Neural cell (in vitro differentiated cells): ENCODE measurements at regions not wholly inside any gene's neighbourhood (a gene's known extent, or its start where the extent isn't known, plus 50 kb on each side); places are given as distances from the start of the nearest gene placed in this dataset.

Source experiments
- CTCF ChIP-seq: fragments of 450-650 bp; IDR thresholded peaks from 2 replicates; pipeline ENCODE4 v1.5.1; 2014; ENCODE audit warnings: antibody characterized with exemption, mild to moderate bottlenecking, moderate library complexity; ENCODE audit not compliant: poor library complexity, severe bottlenecking
- TAF1 ChIP-seq: IDR thresholded peaks from 2 replicates; pipeline ENCODE4 v1.6.1; 2012; ENCODE audit warnings: low read depth

DNA sequence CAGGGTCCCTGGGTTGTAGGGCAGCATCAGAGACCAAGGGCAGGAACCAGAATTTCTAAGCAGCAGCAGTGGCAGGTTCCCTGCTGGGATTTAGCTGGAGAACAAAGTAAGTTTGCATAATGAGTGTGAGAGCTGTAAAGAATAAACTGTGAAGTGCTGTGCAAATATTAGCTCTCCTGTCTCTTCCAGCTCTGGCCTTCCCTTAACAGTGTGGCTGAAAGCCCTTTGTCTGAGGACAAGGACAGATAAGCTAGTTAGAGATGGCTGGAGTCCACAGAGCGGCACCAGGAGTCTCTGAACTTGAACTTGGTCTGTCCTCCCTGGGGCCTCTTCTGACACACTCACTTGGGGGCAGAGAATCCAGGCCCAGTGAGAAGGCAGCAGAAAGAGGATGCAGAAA, 98.2 kb upstream of the WSCD1 start:
- TF ChIP-seq CTCF (no peak), TAF1 (no peak)
